BJ (cell line): ENCODE measurements at regions not wholly inside any gene's neighbourhood (a gene's known extent, or its start where the extent isn't known, plus 50 kb on each side); places are given as distances from the start of the nearest gene placed in this dataset.

Experiments
- CTCF ChIA-PET: fragments of 350-600 bp; formaldehyde crosslinking; extraction: SDS; loops from one replicate; lab custom pipeline; 2021; ENCODE audit warnings: antibody characterized with exemption, inconsistent platforms; lab: Yijun Ruan, JAX
- POLR2A ChIA-PET: fragments of 300-600 bp; sonication (Branson Sonifier 250); formaldehyde crosslinking; extraction: SDS; loops from one replicate; lab custom pipeline; 2021; ENCODE audit warnings: antibody characterized with exemption; lab: Charles Lee
- DNase-seq: peaks from one replicate; pipeline ENCODE4 v3.0.0-alpha.2; 2011; ENCODE audit warnings: low read depth
- H3K27me3 ChIP-seq: 2 replicates; pipeline ENCODE4 v1.6.0; 2011; ENCODE audit warnings: low read length; ENCODE audit not compliant: control insufficient read depth, insufficient read depth
- H3K36me3 ChIP-seq: 2 replicates; pipeline ENCODE4 v1.5.1; 2011; ENCODE audit warnings: low read length; ENCODE audit not compliant: control insufficient read depth, insufficient read depth
- H3K4me3 ChIP-seq: 2 replicates; pipeline ENCODE4 v1.5.1; 2011; ENCODE audit warnings: low read depth, mild to moderate bottlenecking, control low read depth, low read length
- CTCF ChIP-seq: IDR thresholded peaks from 2 replicates; pipeline ENCODE4 v1.5.1; 2011; ENCODE audit warnings: low read depth, mild to moderate bottlenecking, control low read depth, inconsistent platforms, low read length, moderate library complexity; ENCODE audit not compliant: insufficient read depth

GRCh38 chr17:34816848-34817247 is 144.4 kb downstream of the CCT6B start:
- ChIA-PET CTCF (no interaction called here), POLR2A (no interaction called here)
- no peak overlapping the region for H3K4me3 ChIP-seq
- no peak for DNase-seq
- TF ChIP-seq CTCF: no peak
- H3K27me3 ChIP-seq: no peaks in the 10 kb centered on the region
- no peaks in the 10 kb centered on the region for H3K36me3 ChIP-seq

GRCh38 chr17:34813290-34813689 is 148.0 kb downstream of the CCT6B start:
- no peaks in the 10 kb centered on the region for H3K36me3 ChIP-seq
- POLR2A ChIA-PET: no interaction called here

GRCh38 chr17:34811561-34811960 is 149.7 kb downstream of the CCT6B start:
- H3K36me3 ChIP-seq: no peaks in the 10 kb centered on the region
- CTCF ChIA-PET: no interaction called here
- H3K27me3 ChIP-seq: no peaks in the 10 kb centered on the region
- H3K4me3 ChIP-seq: no peak overlapping the region
- TF ChIP-seq CTCF: no peak
- POLR2A ChIA-PET: no interaction called here
- DNase-seq: no peak

More at GRCh38 chr17:34813290-34813689, 148.0 kb downstream of the CCT6B start:
- Histone ChIP-seq H3K4me3 (no peak overlapping the region), H3K27me3 (no peaks in the 10 kb centered on the region)
- TF ChIP-seq CTCF: no peak
- CTCF ChIA-PET: no interaction called here
- no peak for DNase-seq

- CTCF ChIA-PET: no interaction called here
- no peak overlapping the region for H3K4me3 ChIP-seq
- DNase-seq: no peak
- POLR2A ChIA-PET: no interaction called here
- no peaks in the 10 kb centered on the region for H3K27me3 ChIP-seq
- TF ChIP-seq CTCF: no peak
- H3K36me3 ChIP-seq: no peaks in the 10 kb centered on the region
Observed at GRCh38 chr17:34800661-34801060, 160.6 kb downstream of the CCT6B start.

GRCh38 chr17:34799751-34800150 is 161.5 kb downstream of the CCT6B start:
- Histone ChIP-seq H3K36me3 (no peaks in the 10 kb centered on the region), H3K4me3 (no peak overlapping the region), H3K27me3 (no peaks in the 10 kb centered on the region)
- TF ChIP-seq CTCF: no peak
- CTCF ChIA-PET: no interaction called here
- no peak for DNase-seq
- POLR2A ChIA-PET: no interaction called here
